ENCODE measurements at regions not wholly inside any gene's neighbourhood (a gene's known extent, or its start where the extent isn't known, plus 50 kb on each side); places are given as distances from the start of the nearest gene placed in this dataset.

DNA sequence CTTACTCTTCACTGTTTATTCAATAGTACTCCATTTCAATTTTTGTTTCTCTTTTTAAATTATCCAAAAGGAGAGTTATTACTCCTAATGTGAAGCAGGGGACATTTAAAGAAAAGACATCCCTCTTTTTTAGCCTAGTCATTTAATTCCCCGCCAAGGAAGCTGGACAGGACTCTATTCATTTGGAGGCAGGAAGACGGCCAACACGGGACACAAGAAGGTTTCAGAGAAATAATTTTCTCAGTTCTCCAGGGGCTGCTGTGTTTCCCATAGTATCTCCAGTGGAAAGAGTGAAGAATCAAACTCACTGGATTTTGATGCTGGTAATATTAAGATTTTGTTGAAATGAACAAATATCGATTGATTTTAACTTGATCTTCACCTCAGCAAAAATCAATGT is 833.7 kb downstream of the ROBO2 start:
- dilution Hi-C loops (cut with MboI; ENCODE audit: extremely low pct_ligation_motif_present, low sequenced_read_pairs) = no loop called here
- no TSS peak for BruUV-seq (replicated peaks)
- Histone ChIP-seq H3K27ac (ENCODE audit: insufficient read depth, low read depth, low read length) (no peak overlapping the region), H3K9me1 (replicated peaks; ENCODE audit: control insufficient read depth, extremely low read depth, insufficient read depth, low read length) (no peaks in the 10 kb centered on the region), H3K4me2 (ENCODE audit: insufficient read depth, low read length) (no peak overlapping the region), H3K4me1 (ENCODE audit: control insufficient read depth, extremely low read depth, insufficient read depth, low read length) (no peaks in the 10 kb centered on the region), H3K27me3 (ENCODE audit: control insufficient read depth in 2 of 2, insufficient read depth in 2 of 2, low read length in 2 of 2) (no peaks in the 10 kb centered on the region), H3K79me2 (ENCODE audit: control insufficient read depth, insufficient read depth, low read length) (no peaks in the 10 kb centered on the region), H3K4me3 (replicated peaks in 1 of 3; ENCODE audit: insufficient read depth in 1 of 3, low read depth in 1 of 3, low read length in 3 of 3) (no peak overlapping the region), H3K36me3 (ENCODE audit: control insufficient read depth in 2 of 2, extremely low read depth in 1 of 2, insufficient read depth in 2 of 2, low read length in 2 of 2) (no peaks in the 10 kb centered on the region), H3K9ac (replicated peaks; ENCODE audit: extremely low read depth, insufficient read depth, low read length) (no peak overlapping the region), H4K20me1 (replicated peaks; ENCODE audit: control insufficient read depth, extremely low read depth, insufficient read depth, low read length) (no peaks in the 10 kb centered on the region), H2AFZ (ENCODE audit: low read depth, low read length) (no peak overlapping the region), H3K9me3 (replicated peaks; ENCODE audit: control insufficient read depth, insufficient read depth, low read length) (no peaks in the 10 kb centered on the region)
- no peak for FAIRE-seq
- TF ChIP-seq, protein P1, sequence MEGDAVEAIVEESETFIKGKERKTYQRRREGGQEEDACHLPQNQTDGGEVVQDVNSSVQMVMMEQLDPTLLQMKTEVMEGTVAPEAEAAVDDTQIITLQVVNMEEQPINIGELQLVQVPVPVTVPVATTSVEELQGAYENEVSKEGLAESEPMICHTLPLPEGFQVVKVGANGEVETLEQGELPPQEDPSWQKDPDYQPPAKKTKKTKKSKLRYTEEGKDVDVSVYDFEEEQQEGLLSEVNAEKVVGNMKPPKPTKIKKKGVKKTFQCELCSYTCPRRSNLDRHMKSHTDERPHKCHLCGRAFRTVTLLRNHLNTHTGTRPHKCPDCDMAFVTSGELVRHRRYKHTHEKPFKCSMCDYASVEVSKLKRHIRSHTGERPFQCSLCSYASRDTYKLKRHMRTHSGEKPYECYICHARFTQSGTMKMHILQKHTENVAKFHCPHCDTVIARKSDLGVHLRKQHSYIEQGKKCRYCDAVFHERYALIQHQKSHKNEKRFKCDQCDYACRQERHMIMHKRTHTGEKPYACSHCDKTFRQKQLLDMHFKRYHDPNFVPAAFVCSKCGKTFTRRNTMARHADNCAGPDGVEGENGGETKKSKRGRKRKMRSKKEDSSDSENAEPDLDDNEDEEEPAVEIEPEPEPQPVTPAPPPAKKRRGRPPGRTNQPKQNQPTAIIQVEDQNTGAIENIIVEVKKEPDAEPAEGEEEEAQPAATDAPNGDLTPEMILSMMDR (IDR thresholded peaks at IDR 0.05; ENCODE audit: extremely low read depth in 1 of 2, insufficient read depth in 1 of 2, low read depth in 1 of 2, low read length in 2 of 2) = no peak
- no peak for TF ChIP-seq POLR2A (IDR thresholded peaks at IDR 0.05; ENCODE audit: low read depth, low read length)
- no peak for TF ChIP-seq EZH2 (IDR thresholded peaks at IDR 0.05; ENCODE audit: borderline replicate concordance, low read depth, low read length, severe bottlenecking)
- no peak for TF ChIP-seq JUN (IDR thresholded peaks at IDR 0.05; ENCODE audit: borderline replicate concordance, insufficient read depth, insufficient read length, low read depth)
- no peak for TF ChIP-seq POLR2AphosphoS5 (IDR thresholded peaks at IDR 0.05; ENCODE audit: insufficient read depth, low read depth, low read length)
- no peak for TF ChIP-seq MYC (IDR thresholded peaks at IDR 0.05; ENCODE audit: low read depth, low read length)
- TF ChIP-seq, protein P2, sequence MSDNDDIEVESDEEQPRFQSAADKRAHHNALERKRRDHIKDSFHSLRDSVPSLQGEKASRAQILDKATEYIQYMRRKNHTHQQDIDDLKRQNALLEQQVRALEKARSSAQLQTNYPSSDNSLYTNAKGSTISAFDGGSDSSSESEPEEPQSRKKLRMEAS (IDR thresholded peaks at IDR 0.05; ENCODE audit: insufficient read depth, insufficient read length) = no peak
- no peak for TF ChIP-seq FOS (IDR thresholded peaks at IDR 0.05; ENCODE audit: borderline replicate concordance, insufficient read depth, low read length)
- no peak for TF ChIP-seq GATA2 (IDR thresholded peaks at IDR 0.05; ENCODE audit: insufficient read depth, insufficient read length, low read depth, low read length)
- ChIA-PET CTCF (no interaction called here), POLR2A (no interaction called here)
- DNase-seq (ENCODE audit: low read depth, low spot score) = no peak
- intact Hi-C loops (cut with micrococcal nuclease) = no loop called here

Measured in endothelial cell of umbilical vein (primary cell).